ENCODE measurements at regions not wholly inside any gene's neighbourhood (a gene's known extent, or its start where the extent isn't known, plus 50 kb on each side); places are given as distances from the start of the nearest gene placed in this dataset.

GRCh38 chr2:81196383-81196851 is 891.9 kb upstream of the LRRTM1 start:
- no peak for TF ChIP-seq CTCF (IDR thresholded peaks at IDR 0.05)
- DNase-seq (ENCODE audit: low spot score), result no peak
- Histone ChIP-seq H3K4me3 (no peak overlapping the region), H3K27ac (no peak overlapping the region)

- Histone ChIP-seq H3K4me3 (no peak overlapping the region), H3K27ac (no peak overlapping the region)
- TF ChIP-seq CTCF (IDR thresholded peaks at IDR 0.05), result no peak
- DNase-seq (ENCODE audit: low spot score), result no peak
Observed at GRCh38 chr2:81195774-81196382, 891.3 kb upstream of the LRRTM1 start.

- no peak for TF ChIP-seq CTCF (IDR thresholded peaks at IDR 0.05)
- Histone ChIP-seq H3K4me3 (no peak overlapping the region), H3K27ac (no peak overlapping the region)
- DNase-seq (ENCODE audit: low spot score), result no peak
Observed at GRCh38 chr2:81195017-81195773, 890.6 kb upstream of the LRRTM1 start.

- TF ChIP-seq CTCF (IDR thresholded peaks at IDR 0.05), result no peak
- DNase-seq (ENCODE audit: low spot score), result no peak
- H3K4me3 ChIP-seq, result no peak overlapping the region
- no peak overlapping the region for H3K27ac ChIP-seq
Observed at GRCh38 chr2:81194581-81194980, 890.0 kb upstream of the LRRTM1 start.

- Histone ChIP-seq H3K27ac (no peak overlapping the region), H3K4me3 (no peak overlapping the region)
- no peak for DNase-seq (ENCODE audit: low spot score)
- TF ChIP-seq CTCF (IDR thresholded peaks at IDR 0.05), result no peak
Observed at GRCh38 chr2:81194176-81194575, 889.6 kb upstream of the LRRTM1 start.

GRCh38 chr2:81181845-81182244 is 877.3 kb upstream of the LRRTM1 start:
- Histone ChIP-seq H3K4me3 (no peak overlapping the region), H3K27ac (no peak overlapping the region)
- no peak for TF ChIP-seq CTCF (IDR thresholded peaks at IDR 0.05)
- DNase-seq (ENCODE audit: low spot score), result no peak

- no peak overlapping the region for H3K27ac ChIP-seq
- H3K4me3 ChIP-seq, result no peak overlapping the region
- no peak for TF ChIP-seq CTCF (IDR thresholded peaks at IDR 0.05)
- no peak for DNase-seq (ENCODE audit: low spot score)
Observed at GRCh38 chr2:81171447-81171846, 866.9 kb upstream of the LRRTM1 start.

Measured in coronary artery (tissue), 2 donors.